ENCODE measurements at regions not wholly inside any gene's neighbourhood (a gene's known extent, or its start where the extent isn't known, plus 50 kb on each side); places are given as distances from the start of the nearest gene placed in this dataset.

- Mint-ChIP-seq H3K4me1 (ENCODE audit: insufficient read depth, unreplicated experiment) (no peaks in the 10 kb centered on the region), H3K9me3 (ENCODE audit: unreplicated experiment) (no peaks in the 10 kb centered on the region), H3K27me3 (ENCODE audit: insufficient read depth, unreplicated experiment) (peaks cover 31% of the 10 kb centered on the region), H3K4me3 (ENCODE audit: unreplicated experiment) (no peak overlapping the region), H3K27ac (ENCODE audit: low read depth, unreplicated experiment) (no peak overlapping the region), H3K36me3 (ENCODE audit: insufficient read depth, unreplicated experiment) (no peaks in the 10 kb centered on the region)
- POLR2A ChIA-PET, result interaction anchor here (0.6 kb wide), 1 partner anchor 705 kb away, joined by 3 read pairs; no protein-coding TSS in a partner anchor
- no TSS peak for BruUV-seq (replicated peaks)
- DNase-seq (ENCODE audit: unreplicated experiment), result no peak
- CTCF ChIA-PET, result no interaction called here
- intact Hi-C loops (cut with micrococcal nuclease), result no loop called here
- no peak for TF ChIP-seq CTCF (IDR thresholded peaks at IDR 0.05; ENCODE audit: unreplicated experiment)
These were observed 621.5 kb upstream of the HTR2C start for GRCh38 chrX:113962343-113962742.

GRCh38 chrX:113959912-113960626, 623.8 kb upstream of the HTR2C start:
- Mint-ChIP-seq H3K36me3 (ENCODE audit: insufficient read depth, unreplicated experiment) (no peaks in the 10 kb centered on the region), H3K9me3 (ENCODE audit: unreplicated experiment) (no peaks in the 10 kb centered on the region), H3K4me1 (ENCODE audit: insufficient read depth, unreplicated experiment) (no peaks in the 10 kb centered on the region), H3K27me3 (ENCODE audit: insufficient read depth, unreplicated experiment) (peaks cover 23% of the 10 kb centered on the region), H3K27ac (ENCODE audit: low read depth, unreplicated experiment) (no peak overlapping the region), H3K4me3 (ENCODE audit: unreplicated experiment) (no peak overlapping the region)
- ChIA-PET CTCF (interaction anchor here (2.2 kb wide), 1 partner anchor 14 kb away, joined by 7 read pairs; no protein-coding TSS in a partner anchor), POLR2A (no interaction called here)
- DNase-seq (ENCODE audit: unreplicated experiment), result no peak
- TF ChIP-seq CTCF (IDR thresholded peaks at IDR 0.05; ENCODE audit: unreplicated experiment), result no peak
- BruUV-seq (replicated peaks), result no TSS peak
- intact Hi-C loops (cut with micrococcal nuclease), result no loop called here

GRCh38 chrX:113956936-113957335, 627.0 kb upstream of the HTR2C start:
- Mint-ChIP-seq H3K36me3 (ENCODE audit: insufficient read depth, unreplicated experiment) (no peaks in the 10 kb centered on the region), H3K27me3 (ENCODE audit: insufficient read depth, unreplicated experiment) (peaks cover 34% of the 10 kb centered on the region), H3K9me3 (ENCODE audit: unreplicated experiment) (no peaks in the 10 kb centered on the region), H3K27ac (ENCODE audit: low read depth, unreplicated experiment) (no peak overlapping the region), H3K4me3 (ENCODE audit: unreplicated experiment) (no peak overlapping the region), H3K4me1 (ENCODE audit: insufficient read depth, unreplicated experiment) (no peaks in the 10 kb centered on the region)
- TF ChIP-seq CTCF (IDR thresholded peaks at IDR 0.05; ENCODE audit: unreplicated experiment), result no peak
- CTCF ChIA-PET, result interaction anchor here (0.5 to 0.8 kb wide), 2 partner anchors 12 to 783 kb away, joined by 3 to 5 read pairs; no protein-coding TSS in a partner anchor
- POLR2A ChIA-PET, result no interaction called here
- no peak for DNase-seq (ENCODE audit: unreplicated experiment)
- BruUV-seq (replicated peaks), result no TSS peak
- intact Hi-C loops (cut with micrococcal nuclease), result no loop called here

GRCh38 chrX:113954297-113954696, 629.6 kb upstream of the HTR2C start:
- TF ChIP-seq CTCF (IDR thresholded peaks at IDR 0.05; ENCODE audit: unreplicated experiment), result no peak
- POLR2A ChIA-PET, result no interaction called here
- Mint-ChIP-seq H3K27me3 (ENCODE audit: insufficient read depth, unreplicated experiment) (peaks cover 40% of the 10 kb centered on the region), H3K27ac (ENCODE audit: low read depth, unreplicated experiment) (no peak overlapping the region), H3K9me3 (ENCODE audit: unreplicated experiment) (no peaks in the 10 kb centered on the region), H3K36me3 (ENCODE audit: insufficient read depth, unreplicated experiment) (no peaks in the 10 kb centered on the region), H3K4me1 (ENCODE audit: insufficient read depth, unreplicated experiment) (no peaks in the 10 kb centered on the region), H3K4me3 (ENCODE audit: unreplicated experiment) (no peak overlapping the region)
- BruUV-seq (replicated peaks), result no TSS peak
- no peak for DNase-seq (ENCODE audit: unreplicated experiment)
- intact Hi-C loops (cut with micrococcal nuclease), result no loop called here
- CTCF ChIA-PET, result no interaction called here
